Neural progenitor cell (in vitro differentiated cells): ENCODE measurements at regions not wholly inside any gene's neighbourhood (a gene's known extent, or its start where the extent isn't known, plus 50 kb on each side); places are given as distances from the start of the nearest gene placed in this dataset.

Experiments
- DNase-seq: peaks from one replicate; pipeline ENCODE4 v3.0.0-alpha.2; 2016; ENCODE audit warnings: low spot score
- H2AFZ ChIP-seq: fragments of 200-600 bp; sonication (generic); replicated peaks from 2 replicates; pipeline ENCODE4 v1.6.1; 2016; ENCODE audit warnings: antibody characterized with exemption
- H3F3A ChIP-seq: fragments of 200-600 bp; sonication (generic); 2 replicates; pipeline ENCODE4 v1.6.1; 2016; ENCODE audit warnings: antibody characterized with exemption, low read depth
- H3K27ac ChIP-seq: fragments of 200-600 bp; sonication (generic); 2 replicates; pipeline ENCODE4 v1.5.1; 2016; ENCODE audit warnings: mild to moderate bottlenecking
- H3K27me3 ChIP-seq: fragments of 200-600 bp; sonication (generic); 2 replicates; pipeline ENCODE4 v1.6.1; 2016; ENCODE audit warnings: mild to moderate bottlenecking, moderate library complexity
- H3K36me3 ChIP-seq: fragments of 200-600 bp; sonication (generic); 2 replicates; pipeline ENCODE4 v1.5.1; 2016
- H3K4me1 ChIP-seq: fragments of 200-600 bp; sonication (generic); 2 replicates; pipeline ENCODE4 v1.6.1; 2016; ENCODE audit warnings: mixed run types
- H3K4me2 ChIP-seq: fragments of 200-600 bp; sonication (generic); 2 replicates; pipeline ENCODE4 v1.6.1; 2016
- H3K4me3 ChIP-seq: fragments of 200-600 bp; sonication (generic); 2 replicates; pipeline ENCODE4 v1.5.1; 2016
- H3K79me2 ChIP-seq: fragments of 200-600 bp; sonication (generic); 2 replicates; pipeline ENCODE4 v1.6.1; 2016; ENCODE audit warnings: low read depth
- H3K9ac ChIP-seq: fragments of 200-600 bp; sonication (generic); 2 replicates; pipeline ENCODE4 v1.6.1; 2016
- H3K9me3 ChIP-seq: fragments of 200-600 bp; sonication (generic); 2 replicates; pipeline ENCODE4 v1.5.1; 2016; ENCODE audit warnings: low read depth
- H4K20me1 ChIP-seq: fragments of 200-600 bp; sonication (generic); 2 replicates; pipeline ENCODE4 v1.6.1; 2016; ENCODE audit warnings: low read depth
- H3K27ac Mint-ChIP-seq: 3 replicates; pipeline ENCODE4 v1.8.0; 2021; ENCODE audit warnings: mixed read lengths
- H3K27me3 Mint-ChIP-seq: 2 replicates; pipeline ENCODE4 v1.8.0; 2022; ENCODE audit warnings: low read depth, mild to moderate bottlenecking, inconsistent platforms, moderate library complexity, mixed read lengths; ENCODE audit not compliant: insufficient read depth
- H3K36me3 Mint-ChIP-seq: 3 replicates; pipeline ENCODE4 v1.8.0; 2021; ENCODE audit warnings: mixed read lengths
- H3K4me1 Mint-ChIP-seq: 3 replicates; pipeline ENCODE4 v1.8.0; 2021; ENCODE audit warnings: mixed read lengths
- H3K4me3 Mint-ChIP-seq: 3 replicates; pipeline ENCODE4 v1.8.0; 2021; ENCODE audit warnings: mild to moderate bottlenecking, moderate library complexity, mixed read lengths
- H3K9me3 Mint-ChIP-seq: 3 replicates; pipeline ENCODE4 v1.8.0; 2020; ENCODE audit warnings: mixed read lengths
- EZH2 ChIP-seq: fragments of 200-600 bp; sonication (generic); IDR thresholded peaks from 2 replicates; pipeline ENCODE4 v1.6.1; 2017; ENCODE audit warnings: antibody characterized with exemption, mild to moderate bottlenecking, moderate library complexity
- EZH2phosphoT487 ChIP-seq: fragments of 200-600 bp; sonication (generic); IDR thresholded peaks from 2 replicates; pipeline ENCODE4 v1.6.1; 2017; ENCODE audit warnings: antibody characterized with exemption
- TF ChIP-seq, protein P1 (sequence below): fragments of 200-600 bp; sonication (generic); IDR thresholded peaks from 2 replicates; pipeline ENCODE4 v1.5.1; 2017; ENCODE audit warnings: antibody characterized with exemption, mild to moderate bottlenecking

DNA sequence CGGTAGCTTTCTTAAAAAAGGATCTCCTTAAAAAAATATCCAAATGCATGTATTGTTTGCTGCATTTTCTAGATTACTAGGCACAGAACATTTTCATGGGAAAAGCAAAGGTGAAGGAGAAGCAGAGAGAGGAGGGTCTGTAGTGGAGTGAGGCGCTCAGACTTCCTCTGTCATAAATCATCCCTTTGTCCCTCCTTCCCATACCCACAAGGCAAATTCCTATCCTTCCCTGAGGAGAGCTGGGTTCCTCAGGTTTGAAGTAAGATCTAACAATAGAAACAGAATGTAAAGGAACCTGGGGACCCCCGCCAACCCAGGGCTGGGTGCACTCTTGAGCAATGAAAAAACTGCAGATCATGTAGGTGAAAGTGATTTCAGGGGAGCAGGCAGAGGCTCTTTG, 149.2 kb upstream of the ANKH start:
- no peak overlapping the region for H3K4me3 Mint-ChIP-seq
- H3K9me3 Mint-ChIP-seq = peaks cover 12% of the 10 kb centered on the region
- Histone ChIP-seq H3K36me3 (no peaks in the 10 kb centered on the region), H3F3A (no peaks in the 10 kb centered on the region), H3K9me3 (no peaks in the 10 kb centered on the region), H3K27me3 (no peaks in the 10 kb centered on the region), H3K27ac (no peak overlapping the region), H3K4me3 (no peak overlapping the region), H3K9ac (no peak overlapping the region), H3K4me1 (no peaks in the 10 kb centered on the region), H4K20me1 (no peaks in the 10 kb centered on the region), H2AFZ (no peak overlapping the region), H3K4me2 (no peak overlapping the region), H3K79me2 (no peaks in the 10 kb centered on the region)
- H3K36me3 Mint-ChIP-seq = peaks cover 2% of the 10 kb centered on the region
- peaks cover 2% of the 10 kb centered on the region for H3K27me3 Mint-ChIP-seq
- TF ChIP-seq EZH2 = no peak
- TF ChIP-seq EZH2phosphoT487 = no peak
- TF ChIP-seq, protein P1, sequence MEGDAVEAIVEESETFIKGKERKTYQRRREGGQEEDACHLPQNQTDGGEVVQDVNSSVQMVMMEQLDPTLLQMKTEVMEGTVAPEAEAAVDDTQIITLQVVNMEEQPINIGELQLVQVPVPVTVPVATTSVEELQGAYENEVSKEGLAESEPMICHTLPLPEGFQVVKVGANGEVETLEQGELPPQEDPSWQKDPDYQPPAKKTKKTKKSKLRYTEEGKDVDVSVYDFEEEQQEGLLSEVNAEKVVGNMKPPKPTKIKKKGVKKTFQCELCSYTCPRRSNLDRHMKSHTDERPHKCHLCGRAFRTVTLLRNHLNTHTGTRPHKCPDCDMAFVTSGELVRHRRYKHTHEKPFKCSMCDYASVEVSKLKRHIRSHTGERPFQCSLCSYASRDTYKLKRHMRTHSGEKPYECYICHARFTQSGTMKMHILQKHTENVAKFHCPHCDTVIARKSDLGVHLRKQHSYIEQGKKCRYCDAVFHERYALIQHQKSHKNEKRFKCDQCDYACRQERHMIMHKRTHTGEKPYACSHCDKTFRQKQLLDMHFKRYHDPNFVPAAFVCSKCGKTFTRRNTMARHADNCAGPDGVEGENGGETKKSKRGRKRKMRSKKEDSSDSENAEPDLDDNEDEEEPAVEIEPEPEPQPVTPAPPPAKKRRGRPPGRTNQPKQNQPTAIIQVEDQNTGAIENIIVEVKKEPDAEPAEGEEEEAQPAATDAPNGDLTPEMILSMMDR = no peak
- no peaks in the 10 kb centered on the region for H3K4me1 Mint-ChIP-seq
- DNase-seq = no peak
- no peak overlapping the region for H3K27ac Mint-ChIP-seq

DNA sequence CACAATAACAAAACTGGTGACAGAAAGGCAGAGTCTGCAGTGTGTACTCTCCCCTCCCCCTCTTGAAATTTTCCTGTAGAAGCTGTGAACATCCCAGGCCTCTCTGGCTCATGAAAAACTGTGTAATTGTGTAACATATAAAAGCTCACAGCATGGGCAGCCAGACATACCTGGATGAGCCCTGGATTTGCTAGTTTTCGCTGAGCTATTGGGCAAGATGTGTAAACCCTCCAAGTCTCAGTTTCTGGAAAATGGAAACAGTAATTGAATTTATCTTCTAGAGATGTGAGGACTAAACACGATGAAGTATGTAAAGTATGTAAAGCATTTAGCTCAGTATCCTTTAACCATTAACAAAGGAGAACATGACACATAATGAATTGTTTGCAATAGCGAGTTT, 143.2 kb upstream of the ANKH start:
- H3K9me3 Mint-ChIP-seq = peaks cover 12% of the 10 kb centered on the region
- Histone ChIP-seq H3K79me2 (no peaks in the 10 kb centered on the region), H3K4me2 (no peak overlapping the region), H3K9ac (no peak overlapping the region), H4K20me1 (no peaks in the 10 kb centered on the region), H3K4me1 (no peaks in the 10 kb centered on the region), H3K27me3 (no peaks in the 10 kb centered on the region), H3K36me3 (no peaks in the 10 kb centered on the region), H2AFZ (no peak overlapping the region), H3K4me3 (no peak overlapping the region), H3K27ac (no peak overlapping the region), H3K9me3 (no peaks in the 10 kb centered on the region), H3F3A (no peaks in the 10 kb centered on the region)
- no peak overlapping the region for H3K4me3 Mint-ChIP-seq
- H3K36me3 Mint-ChIP-seq = peaks cover 2% of the 10 kb centered on the region
- no peaks in the 10 kb centered on the region for H3K4me1 Mint-ChIP-seq
- TF ChIP-seq EZH2 = no peak
- TF ChIP-seq, protein P1 = no peak
- H3K27ac Mint-ChIP-seq = no peak overlapping the region
- H3K27me3 Mint-ChIP-seq = peaks cover 2% of the 10 kb centered on the region
- no peak for DNase-seq

DNA sequence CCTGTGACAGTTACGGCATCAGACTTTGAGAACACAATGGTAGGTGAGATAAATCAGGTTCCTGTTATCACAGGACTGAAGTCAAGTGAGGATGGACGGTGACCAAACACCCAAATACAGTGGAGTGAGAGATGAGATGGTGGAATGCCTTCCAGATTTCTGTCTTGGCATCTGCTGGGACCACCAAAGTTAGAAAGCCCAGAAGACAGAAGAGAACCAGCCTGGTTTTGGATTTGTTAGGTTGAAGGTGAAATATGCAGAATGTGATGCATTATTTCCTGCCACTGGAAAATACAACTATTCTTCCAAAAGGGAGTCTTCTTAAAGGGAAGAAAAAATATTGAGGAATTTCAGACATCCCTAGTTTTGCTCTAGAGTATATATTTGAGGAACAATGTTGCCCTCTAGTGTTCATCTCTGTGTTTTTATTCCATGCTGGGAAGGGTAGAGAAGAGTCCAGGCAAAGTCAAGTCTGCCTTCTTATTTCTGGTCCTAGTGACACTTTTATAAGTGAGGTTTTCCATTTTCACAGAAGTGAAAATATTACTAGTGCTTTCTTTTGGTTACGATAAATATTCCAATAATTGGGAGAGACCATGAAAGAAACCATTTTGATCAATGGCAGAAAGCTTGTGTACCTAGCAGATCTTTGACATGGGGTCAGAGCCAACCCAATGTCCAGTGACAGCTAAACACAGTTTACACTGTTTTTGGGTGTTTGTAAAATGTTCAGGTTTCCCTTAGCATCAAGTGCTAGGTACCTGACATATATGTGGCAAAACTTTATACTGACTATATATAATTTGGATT, 142.3 kb upstream of the ANKH start:
- H4K20me1 ChIP-seq = no peaks in the 10 kb centered on the region
- H3K36me3 ChIP-seq = no peaks in the 10 kb centered on the region
- H3K4me1 ChIP-seq = no peaks in the 10 kb centered on the region
- DNase-seq = peak; percentile 69
- H3K27me3 ChIP-seq = no peaks in the 10 kb centered on the region
- peaks cover 7% of the 10 kb centered on the region for H3K9me3 Mint-ChIP-seq
- H3K27ac ChIP-seq = no peak overlapping the region
- peaks cover 2% of the 10 kb centered on the region for H3K27me3 Mint-ChIP-seq
- H3K9ac ChIP-seq = no peak overlapping the region
- peaks cover 2% of the 10 kb centered on the region for H3K36me3 Mint-ChIP-seq
- no peak overlapping the region for H3K4me3 ChIP-seq
- TF ChIP-seq EZH2 = no peak
- TF ChIP-seq, protein P1 = peak; percentile 78
- no peak overlapping the region for H3K27ac Mint-ChIP-seq
- no peaks in the 10 kb centered on the region for H3K79me2 ChIP-seq
- H3K4me3 Mint-ChIP-seq = no peak overlapping the region
- no peaks in the 10 kb centered on the region for H3F3A ChIP-seq
- H3K4me2 ChIP-seq = no peak overlapping the region
- no peak overlapping the region for H2AFZ ChIP-seq
- no peaks in the 10 kb centered on the region for H3K9me3 ChIP-seq
- H3K4me1 Mint-ChIP-seq = peaks cover 2% of the 10 kb centered on the region
